ENCODE measurements at regions not wholly inside any gene's neighbourhood (a gene's known extent, or its start where the extent isn't known, plus 50 kb on each side); places are given as distances from the start of the nearest gene placed in this dataset.
"Not testable (repeated sequence)": the region's sequence is repeated elsewhere in the genome, so short reads cannot be mapped to it uniquely, and the experiment has no call there.

GRCh38 chr19:28118235-28118634 is 1094.7 kb downstream of the UQCRFS1 start:
- DNase-seq (ENCODE audit: low read depth): no peak
- TF ChIP-seq, protein P1, sequence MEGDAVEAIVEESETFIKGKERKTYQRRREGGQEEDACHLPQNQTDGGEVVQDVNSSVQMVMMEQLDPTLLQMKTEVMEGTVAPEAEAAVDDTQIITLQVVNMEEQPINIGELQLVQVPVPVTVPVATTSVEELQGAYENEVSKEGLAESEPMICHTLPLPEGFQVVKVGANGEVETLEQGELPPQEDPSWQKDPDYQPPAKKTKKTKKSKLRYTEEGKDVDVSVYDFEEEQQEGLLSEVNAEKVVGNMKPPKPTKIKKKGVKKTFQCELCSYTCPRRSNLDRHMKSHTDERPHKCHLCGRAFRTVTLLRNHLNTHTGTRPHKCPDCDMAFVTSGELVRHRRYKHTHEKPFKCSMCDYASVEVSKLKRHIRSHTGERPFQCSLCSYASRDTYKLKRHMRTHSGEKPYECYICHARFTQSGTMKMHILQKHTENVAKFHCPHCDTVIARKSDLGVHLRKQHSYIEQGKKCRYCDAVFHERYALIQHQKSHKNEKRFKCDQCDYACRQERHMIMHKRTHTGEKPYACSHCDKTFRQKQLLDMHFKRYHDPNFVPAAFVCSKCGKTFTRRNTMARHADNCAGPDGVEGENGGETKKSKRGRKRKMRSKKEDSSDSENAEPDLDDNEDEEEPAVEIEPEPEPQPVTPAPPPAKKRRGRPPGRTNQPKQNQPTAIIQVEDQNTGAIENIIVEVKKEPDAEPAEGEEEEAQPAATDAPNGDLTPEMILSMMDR (IDR thresholded peaks at IDR 0.05; ENCODE audit: control insufficient read depth, insufficient read depth, low read depth, low read length, missing control alignments): no peak
- no peak overlapping the region for H3K4me3 ChIP-seq (ENCODE audit: control insufficient read depth, low read depth, low read length)

- DNase-seq (ENCODE audit: low read depth): no peak
Observed at GRCh38 chr19:28117143-28117542, 1095.8 kb downstream of the UQCRFS1 start.

GRCh38 chr19:28116379-28116778 is 1096.6 kb downstream of the UQCRFS1 start:
- DNase-seq (ENCODE audit: low read depth); H3K4me3 ChIP-seq (ENCODE audit: control insufficient read depth, low read depth, low read length): not testable (repeated sequence)

More at GRCh38 chr19:28117143-28117542, 1095.8 kb downstream of the UQCRFS1 start:
- H3K4me3 ChIP-seq (ENCODE audit: control insufficient read depth, low read depth, low read length): no peak overlapping the region
- TF ChIP-seq, protein P1 (IDR thresholded peaks at IDR 0.05; ENCODE audit: control insufficient read depth, insufficient read depth, low read depth, low read length, missing control alignments): no peak

GRCh38 chr19:28103921-28104320 is 1109.0 kb downstream of the UQCRFS1 start:
- no peak overlapping the region for H3K4me3 ChIP-seq (ENCODE audit: control insufficient read depth, low read depth, low read length)
- TF ChIP-seq, protein P1 (IDR thresholded peaks at IDR 0.05; ENCODE audit: control insufficient read depth, insufficient read depth, low read depth, low read length, missing control alignments): no peak
- no peak for DNase-seq (ENCODE audit: low read depth)

- H3K4me3 ChIP-seq (ENCODE audit: control insufficient read depth, low read depth, low read length); DNase-seq (ENCODE audit: low read depth): not testable (repeated sequence)
Observed at GRCh38 chr19:28084659-28085157, 1128.2 kb downstream of the UQCRFS1 start.

DNA sequence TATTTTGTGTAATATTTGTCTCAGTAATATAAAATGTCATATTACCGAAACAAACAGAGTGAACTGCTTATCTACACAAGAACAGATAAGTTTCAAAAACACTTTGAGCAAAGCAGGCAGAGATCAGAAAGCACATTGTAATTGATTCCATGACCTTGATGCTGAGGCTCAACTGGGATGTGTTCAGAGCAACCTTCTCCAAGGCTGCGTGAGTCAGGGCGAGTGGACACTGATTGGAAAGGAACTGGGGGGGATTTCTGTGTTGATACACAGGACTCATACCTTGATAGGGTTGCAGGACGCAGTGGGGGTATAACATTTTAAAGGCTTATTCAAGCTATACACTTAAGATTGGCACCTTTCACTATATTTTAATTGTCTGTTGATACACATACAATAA is 1136.3 kb downstream of the UQCRFS1 start:
- DNase-seq (ENCODE audit: low read depth): no peak
- H3K4me3 ChIP-seq (ENCODE audit: control insufficient read depth, low read depth, low read length): no peak overlapping the region
- TF ChIP-seq, protein P1 (IDR thresholded peaks at IDR 0.05; ENCODE audit: control insufficient read depth, insufficient read depth, low read depth, low read length, missing control alignments): no peak

- no peak for DNase-seq (ENCODE audit: low read depth)
- H3K4me3 ChIP-seq (ENCODE audit: control insufficient read depth, low read depth, low read length): no peak overlapping the region
- TF ChIP-seq, protein P1 (IDR thresholded peaks at IDR 0.05; ENCODE audit: control insufficient read depth, insufficient read depth, low read depth, low read length, missing control alignments): no peak
Observed at GRCh38 chr19:28075229-28075628, 1137.7 kb downstream of the UQCRFS1 start.

DNA sequence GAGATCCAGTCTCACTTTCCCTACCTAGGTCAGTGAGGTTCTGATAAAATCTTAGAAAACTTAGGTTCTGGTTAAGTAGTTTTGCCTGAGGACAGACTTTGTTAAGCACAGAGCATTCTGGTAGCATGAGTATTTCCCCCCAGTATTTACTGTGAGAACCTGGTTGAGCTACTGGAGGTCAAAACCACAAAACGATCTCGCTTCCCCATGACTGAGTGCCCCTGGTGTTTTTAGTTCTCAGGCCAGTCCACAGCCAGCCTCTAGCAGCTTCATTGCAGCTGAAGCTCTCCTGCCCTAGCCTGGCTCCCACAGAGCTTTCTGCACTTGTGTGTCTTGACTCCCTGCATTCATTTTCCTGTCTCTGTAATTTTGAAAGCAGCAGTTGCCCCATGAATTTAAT is 1138.2 kb downstream of the UQCRFS1 start:
- DNase-seq (ENCODE audit: low read depth): no peak
- H3K4me3 ChIP-seq (ENCODE audit: control insufficient read depth, low read depth, low read length): no peak overlapping the region
- TF ChIP-seq, protein P1 (IDR thresholded peaks at IDR 0.05; ENCODE audit: control insufficient read depth, insufficient read depth, low read depth, low read length, missing control alignments): no peak
